Liver (tissue), 3 donors: ENCODE measurements at regions not wholly inside any gene's neighbourhood (a gene's known extent, or its start where the extent isn't known, plus 50 kb on each side); places are given as distances from the start of the nearest gene placed in this dataset.

Source experiments
- CTCF ChIP-seq: fragments of 150-350 bp; IDR thresholded peaks from 2 replicates; pipeline ENCODE4 v1.5.1; 2017; ENCODE audit warnings: improper control_type of control experiment, low read depth, low read length; ENCODE audit not compliant: missing input control
- EGR1 ChIP-seq, 2 donors: IDR thresholded peaks; 2 replicates each; pipeline ENCODE4 v1.6.1; 2016 to 2018; ENCODE audit warnings: antibody characterized with exemption in 2 of 2, low read depth in 2 of 2
- JUND ChIP-seq, 2 donors: IDR thresholded peaks; 2 replicates each; pipeline ENCODE4 v1.6.1; 2016; ENCODE audit warnings: antibody characterized with exemption in 2 of 2
- MAX ChIP-seq: IDR thresholded peaks from 2 replicates; pipeline ENCODE4 v1.6.1; 2016; ENCODE audit warnings: antibody characterized with exemption
- YY1 ChIP-seq: IDR thresholded peaks from 2 replicates; pipeline ENCODE4 v1.6.1; 2016; ENCODE audit warnings: antibody characterized with exemption, mild to moderate bottlenecking
- ZBTB33 ChIP-seq: IDR thresholded peaks from 2 replicates; pipeline ENCODE4 v1.6.1; 2016; ENCODE audit warnings: antibody characterized with exemption
- donor health status: healthy.
- donor health status: healthy.

GRCh38 chr12:27133022-27133590, 50.7 kb upstream of the C12orf71 start:
- TF ChIP-seq ZBTB33 (no peak), CTCF (no peak), YY1 (no peak), EGR1 (IDR thresholded peaks at IDR 0.05; ENCODE audit: low read depth in 2 of 2) (no peak), MAX (no peak), JUND (IDR thresholded peaks at IDR 0.05) (no peak)
